GM23338 (cell line): ENCODE measurements at regions not wholly inside any gene's neighbourhood (a gene's known extent, or its start where the extent isn't known, plus 50 kb on each side); places are given as distances from the start of the nearest gene placed in this dataset.

Source experiments
- ATAC-seq: fragments of 200-7000 bp; cut with Tn5 transposase; 3 replicates; pipeline ENCODE4 v1.9.1; 2020
- DNase-seq: peaks from one replicate; pipeline ENCODE4 v3.0.0-alpha.2; 2015; ENCODE audit warnings: low spot score
- H2AFZ ChIP-seq: fragments of 200-600 bp; sonication (generic); 2 replicates; pipeline ENCODE4 v1.8.0; 2016; ENCODE audit warnings: antibody characterized with exemption, mild to moderate bottlenecking, moderate library complexity
- H3F3A ChIP-seq: fragments of 200-600 bp; sonication (generic); replicated peaks from 2 replicates; pipeline ENCODE4 v1.8.0; 2017; ENCODE audit warnings: antibody characterized with exemption, mixed run types, low read depth
- H3K27ac ChIP-seq: fragments of 200-600 bp; sonication (generic); 2 replicates; pipeline ENCODE4 v1.6.1; 2016; ENCODE audit warnings: low read depth
- H3K27me3 ChIP-seq: fragments of 200-600 bp; sonication (generic); 2 replicates; pipeline ENCODE4 v1.8.0; 2016; ENCODE audit warnings: mild to moderate bottlenecking, mixed run types, moderate library complexity; ENCODE audit not compliant: insufficient read depth
- H3K36me3 ChIP-seq: fragments of 200-600 bp; sonication (generic); 2 replicates; pipeline ENCODE4 v1.8.0; 2016; ENCODE audit warnings: mild to moderate bottlenecking; ENCODE audit not compliant: insufficient read depth
- H3K4me1 ChIP-seq: fragments of 200-600 bp; sonication (generic); 2 replicates; pipeline ENCODE4 v1.8.0; 2016; ENCODE audit warnings: mild to moderate bottlenecking, moderate library complexity; ENCODE audit not compliant: insufficient read depth
- H3K4me2 ChIP-seq: fragments of 200-600 bp; sonication (generic); 2 replicates; pipeline ENCODE4 v1.7.1; 2017; ENCODE audit warnings: mixed run types
- H3K4me3 ChIP-seq: fragments of 200-600 bp; sonication (generic); 2 replicates; pipeline ENCODE4 v1.6.1; 2016; ENCODE audit warnings: mixed run types
- H3K79me2 ChIP-seq: fragments of 200-600 bp; sonication (generic); replicated peaks from 2 replicates; pipeline ENCODE4 v1.8.0; 2017; ENCODE audit warnings: mild to moderate bottlenecking; ENCODE audit not compliant: insufficient read depth
- H3K9me2 ChIP-seq: fragments of 200-600 bp; sonication (generic); 2 replicates; pipeline ENCODE4 v1.8.0; 2017; ENCODE audit not compliant: insufficient read depth
- H4K20me1 ChIP-seq: fragments of 200-600 bp; sonication (generic); replicated peaks from 2 replicates; pipeline ENCODE4 v1.8.0; 2017; ENCODE audit warnings: mild to moderate bottlenecking; ENCODE audit not compliant: insufficient read depth
- H3K27ac Mint-ChIP-seq: 2 replicates; pipeline ENCODE4 v1.8.0; 2020; ENCODE audit warnings: inconsistent platforms, mild to moderate bottlenecking, moderate library complexity, mixed read lengths
- H3K27me3 Mint-ChIP-seq: 3 replicates; pipeline ENCODE4 v1.8.0; 2022; ENCODE audit warnings: low read depth, mild to moderate bottlenecking, moderate library complexity, mixed read lengths, inconsistent platforms; ENCODE audit not compliant: insufficient read depth, poor library complexity
- H3K36me3 Mint-ChIP-seq: 3 replicates; pipeline ENCODE4 v1.8.0; 2021; ENCODE audit warnings: low read depth, mild to moderate bottlenecking, inconsistent platforms, moderate library complexity, mixed read lengths
- H3K4me1 Mint-ChIP-seq: 3 replicates; pipeline ENCODE4 v1.8.0; 2020; ENCODE audit warnings: mild to moderate bottlenecking, inconsistent platforms, mixed read lengths
- H3K4me3 Mint-ChIP-seq: 3 replicates; pipeline ENCODE4 v1.8.0; 2021; ENCODE audit warnings: moderate library complexity, mild to moderate bottlenecking, inconsistent platforms, mixed read lengths
- H3K9me3 Mint-ChIP-seq: 3 replicates; pipeline ENCODE4 v1.8.0; 2020; ENCODE audit warnings: moderate library complexity, mild to moderate bottlenecking, inconsistent platforms, mixed read lengths
- CREB1 ChIP-seq: fragments of 250-450 bp; sonication (Bioruptor Pico); IDR thresholded peaks from 2 replicates; pipeline ENCODE4 v1.5.0; 2020; ENCODE audit warnings: low read depth, mild to moderate bottlenecking, moderate library complexity
- CTCF ChIP-seq, 2 experiments: fragments of 200-600 bp in 1 of 2; sonication (generic) in 1 of 2; conservative IDR thresholded peaks; 2 replicates each; pipeline versions ENCODE4 v1.5.1 to v1.6.1; 2016 to 2017; ENCODE audit warnings: antibody characterized with exemption in 2 of 2, low read depth in 2 of 2, mild to moderate bottlenecking in 2 of 2, moderate library complexity in 1 of 2
- ETS1 ChIP-seq: IDR thresholded peaks from 2 replicates; pipeline ENCODE4 v1.6.1; 2016; ENCODE audit warnings: antibody characterized with exemption
- EZH2 ChIP-seq: fragments of 200-600 bp; sonication (generic); IDR thresholded peaks from one replicate; pipeline ENCODE4 v1.8.0; 2017; ENCODE audit warnings: antibody characterized with exemption, mild to moderate bottlenecking, low read depth; ENCODE audit not compliant: unreplicated experiment
- EZH2phosphoT487 ChIP-seq: fragments of 200-600 bp; sonication (generic); IDR thresholded peaks from one replicate; pipeline ENCODE4 v1.8.1; 2018; ENCODE audit warnings: antibody characterized with exemption; ENCODE audit not compliant: unreplicated experiment
- JUNB ChIP-seq: IDR thresholded peaks from one replicate; pipeline ENCODE4 v1.6.1; 2016; ENCODE audit warnings: antibody characterized with exemption; ENCODE audit not compliant: unreplicated experiment
- NANOG ChIP-seq: IDR thresholded peaks from 2 replicates; pipeline ENCODE4 v1.6.1; 2016; ENCODE audit warnings: antibody characterized with exemption, borderline replicate concordance
- POLR2AphosphoS5 ChIP-seq: IDR thresholded peaks from 2 replicates; pipeline ENCODE4 v1.6.1; 2016; ENCODE audit warnings: antibody characterized with exemption, low read depth
- REST ChIP-seq: IDR thresholded peaks from one replicate; pipeline ENCODE4 v1.6.1; 2018; ENCODE audit warnings: antibody characterized with exemption; ENCODE audit not compliant: unreplicated experiment
- STAT1 ChIP-seq: IDR thresholded peaks from one replicate; pipeline ENCODE4 v1.6.1; 2016; ENCODE audit warnings: antibody characterized with exemption; ENCODE audit not compliant: unreplicated experiment
- ZNF114 ChIP-seq: fragments of 250-450 bp; sonication (Bioruptor Pico); IDR thresholded peaks from 2 replicates; pipeline ENCODE4 v1.5.0; 2020; ENCODE audit warnings: mild to moderate bottlenecking, moderate library complexity
- ZNF331 ChIP-seq: fragments of 250-450 bp; sonication (Bioruptor Pico); IDR thresholded peaks from 2 replicates; pipeline ENCODE4 v1.5.0; 2020; ENCODE audit warnings: low read depth, mild to moderate bottlenecking, moderate library complexity
- TF ChIP-seq, protein P1 (sequence below): fragments of 250-450 bp; sonication (Bioruptor Pico); IDR thresholded peaks from 2 replicates; pipeline ENCODE4 v1.5.0; 2020; ENCODE audit warnings: mild to moderate bottlenecking, moderate library complexity

GRCh38 chr4:32932156-32932555, 2212.0 kb downstream of the PCDH7 start:
- Histone ChIP-seq H2AFZ (no peak overlapping the region), H3K4me2 (no peak overlapping the region), H3K4me3 (no peak overlapping the region), H3K36me3 (no peaks in the 10 kb centered on the region), H3K79me2 (no peaks in the 10 kb centered on the region), H3K27ac (no peak overlapping the region), H4K20me1 (no peaks in the 10 kb centered on the region), H3K9me2 (no peaks in the 10 kb centered on the region; the same call in 1 of the 2 replicates), H3F3A (no peaks in the 10 kb centered on the region), H3K27me3 (no peaks in the 10 kb centered on the region), H3K4me1 (peaks cover 15% of the 10 kb centered on the region; the same call in 1 of the 2 replicates)
- ATAC-seq: no peak
- TF ChIP-seq ZNF114 (CRISPR knock-in tag): no peak
- no peak for TF ChIP-seq JUNB
- TF ChIP-seq ETS1: no peak
- TF ChIP-seq CTCF (conservative IDR thresholded peaks at IDR 0.05; ENCODE audit: low read depth in 2 of 2): no peak
- no peak for TF ChIP-seq ZNF331 (CRISPR knock-in tag)
- TF ChIP-seq REST: no peak
- TF ChIP-seq POLR2AphosphoS5: no peak
- TF ChIP-seq STAT1: no peak
- TF ChIP-seq, protein P1, sequence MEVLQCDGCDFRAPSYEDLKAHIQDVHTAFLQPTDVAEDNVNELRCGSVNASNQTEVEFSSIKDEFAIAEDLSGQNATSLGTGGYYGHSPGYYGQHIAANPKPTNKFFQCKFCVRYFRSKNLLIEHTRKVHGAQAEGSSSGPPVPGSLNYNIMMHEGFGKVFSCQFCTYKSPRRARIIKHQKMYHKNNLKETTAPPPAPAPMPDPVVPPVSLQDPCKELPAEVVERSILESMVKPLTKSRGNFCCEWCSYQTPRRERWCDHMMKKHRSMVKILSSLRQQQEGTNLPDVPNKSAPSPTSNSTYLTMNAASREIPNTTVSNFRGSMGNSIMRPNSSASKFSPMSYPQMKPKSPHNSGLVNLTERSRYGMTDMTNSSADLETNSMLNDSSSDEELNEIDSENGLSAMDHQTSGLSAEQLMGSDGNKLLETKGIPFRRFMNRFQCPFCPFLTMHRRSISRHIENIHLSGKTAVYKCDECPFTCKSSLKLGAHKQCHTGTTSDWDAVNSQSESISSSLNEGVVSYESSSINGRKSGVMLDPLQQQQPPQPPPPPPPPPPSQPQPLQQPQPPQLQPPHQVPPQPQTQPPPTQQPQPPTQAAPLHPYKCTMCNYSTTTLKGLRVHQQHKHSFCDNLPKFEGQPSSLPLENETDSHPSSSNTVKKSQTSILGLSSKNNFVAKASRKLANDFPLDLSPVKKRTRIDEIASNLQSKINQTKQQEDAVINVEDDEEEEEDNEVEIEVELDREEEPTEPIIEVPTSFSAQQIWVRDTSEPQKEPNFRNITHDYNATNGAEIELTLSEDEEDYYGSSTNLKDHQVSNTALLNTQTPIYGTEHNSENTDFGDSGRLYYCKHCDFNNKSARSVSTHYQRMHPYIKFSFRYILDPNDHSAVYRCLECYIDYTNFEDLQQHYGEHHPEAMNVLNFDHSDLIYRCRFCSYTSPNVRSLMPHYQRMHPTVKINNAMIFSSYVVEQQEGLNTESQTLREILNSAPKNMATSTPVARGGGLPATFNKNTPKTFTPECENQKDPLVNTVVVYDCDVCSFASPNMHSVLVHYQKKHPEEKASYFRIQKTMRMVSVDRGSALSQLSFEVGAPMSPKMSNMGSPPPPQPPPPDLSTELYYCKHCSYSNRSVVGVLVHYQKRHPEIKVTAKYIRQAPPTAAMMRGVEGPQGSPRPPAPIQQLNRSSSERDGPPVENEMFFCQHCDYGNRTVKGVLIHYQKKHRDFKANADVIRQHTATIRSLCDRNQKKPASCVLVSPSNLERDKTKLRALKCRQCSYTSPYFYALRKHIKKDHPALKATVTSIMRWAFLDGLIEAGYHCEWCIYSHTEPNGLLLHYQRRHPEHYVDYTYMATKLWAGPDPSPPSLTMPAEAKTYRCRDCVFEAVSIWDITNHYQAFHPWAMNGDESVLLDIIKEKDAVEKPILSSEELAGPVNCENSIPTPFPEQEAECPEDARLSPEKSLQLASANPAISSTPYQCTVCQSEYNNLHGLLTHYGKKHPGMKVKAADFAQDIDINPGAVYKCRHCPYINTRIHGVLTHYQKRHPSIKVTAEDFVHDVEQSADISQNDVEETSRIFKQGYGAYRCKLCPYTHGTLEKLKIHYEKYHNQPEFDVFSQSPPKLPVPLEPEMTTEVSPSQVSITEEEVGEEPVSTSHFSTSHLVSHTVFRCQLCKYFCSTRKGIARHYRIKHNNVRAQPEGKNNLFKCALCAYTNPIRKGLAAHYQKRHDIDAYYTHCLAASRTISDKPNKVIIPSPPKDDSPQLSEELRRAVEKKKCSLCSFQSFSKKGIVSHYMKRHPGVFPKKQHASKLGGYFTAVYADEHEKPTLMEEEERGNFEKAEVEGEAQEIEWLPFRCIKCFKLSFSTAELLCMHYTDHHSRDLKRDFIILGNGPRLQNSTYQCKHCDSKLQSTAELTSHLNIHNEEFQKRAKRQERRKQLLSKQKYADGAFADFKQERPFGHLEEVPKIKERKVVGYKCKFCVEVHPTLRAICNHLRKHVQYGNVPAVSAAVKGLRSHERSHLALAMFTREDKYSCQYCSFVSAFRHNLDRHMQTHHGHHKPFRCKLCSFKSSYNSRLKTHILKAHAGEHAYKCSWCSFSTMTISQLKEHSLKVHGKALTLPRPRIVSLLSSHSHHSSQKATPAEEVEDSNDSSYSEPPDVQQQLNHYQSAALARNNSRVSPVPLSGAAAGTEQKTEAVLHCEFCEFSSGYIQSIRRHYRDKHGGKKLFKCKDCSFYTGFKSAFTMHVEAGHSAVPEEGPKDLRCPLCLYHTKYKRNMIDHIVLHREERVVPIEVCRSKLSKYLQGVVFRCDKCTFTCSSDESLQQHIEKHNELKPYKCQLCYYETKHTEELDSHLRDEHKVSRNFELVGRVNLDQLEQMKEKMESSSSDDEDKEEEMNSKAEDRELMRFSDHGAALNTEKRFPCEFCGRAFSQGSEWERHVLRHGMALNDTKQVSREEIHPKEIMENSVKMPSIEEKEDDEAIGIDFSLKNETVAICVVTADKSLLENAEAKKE (CRISPR knock-in tag): no peak
- no peak for TF ChIP-seq EZH2
- TF ChIP-seq NANOG: no peak
- TF ChIP-seq CREB1 (CRISPR knock-in tag): no peak
- no peak for TF ChIP-seq EZH2phosphoT487
- H3K9me3 Mint-ChIP-seq: no peaks in the 10 kb centered on the region
- no peaks in the 10 kb centered on the region for H3K36me3 Mint-ChIP-seq
- H3K27ac Mint-ChIP-seq: no peak overlapping the region
- no peak for DNase-seq
- H3K4me1 Mint-ChIP-seq: peaks cover 13% of the 10 kb centered on the region
- no peak overlapping the region for H3K4me3 Mint-ChIP-seq
- H3K27me3 Mint-ChIP-seq: no peaks in the 10 kb centered on the region
